ENCODE measurements at regions not wholly inside any gene's neighbourhood (a gene's known extent, or its start where the extent isn't known, plus 50 kb on each side); places are given as distances from the start of the nearest gene placed in this dataset.

DNA sequence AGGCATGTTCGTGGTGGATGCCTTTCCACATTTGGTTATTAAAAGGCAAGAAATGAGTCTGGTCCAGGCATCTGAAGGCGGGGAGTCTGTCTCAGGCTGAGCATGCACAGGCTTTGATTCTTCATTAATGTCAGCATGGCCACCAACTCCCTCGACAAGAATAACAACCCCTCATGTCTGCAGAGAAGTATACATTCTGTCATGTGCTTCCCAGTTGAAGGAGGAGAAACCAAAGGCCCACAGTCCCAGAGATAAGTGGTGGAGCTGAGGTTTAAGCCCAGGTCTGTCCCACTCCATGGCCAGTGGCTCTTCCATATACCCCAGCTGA, 61.6 kb upstream of the LAPTM5 start:
- TF ChIP-seq, protein P1, sequence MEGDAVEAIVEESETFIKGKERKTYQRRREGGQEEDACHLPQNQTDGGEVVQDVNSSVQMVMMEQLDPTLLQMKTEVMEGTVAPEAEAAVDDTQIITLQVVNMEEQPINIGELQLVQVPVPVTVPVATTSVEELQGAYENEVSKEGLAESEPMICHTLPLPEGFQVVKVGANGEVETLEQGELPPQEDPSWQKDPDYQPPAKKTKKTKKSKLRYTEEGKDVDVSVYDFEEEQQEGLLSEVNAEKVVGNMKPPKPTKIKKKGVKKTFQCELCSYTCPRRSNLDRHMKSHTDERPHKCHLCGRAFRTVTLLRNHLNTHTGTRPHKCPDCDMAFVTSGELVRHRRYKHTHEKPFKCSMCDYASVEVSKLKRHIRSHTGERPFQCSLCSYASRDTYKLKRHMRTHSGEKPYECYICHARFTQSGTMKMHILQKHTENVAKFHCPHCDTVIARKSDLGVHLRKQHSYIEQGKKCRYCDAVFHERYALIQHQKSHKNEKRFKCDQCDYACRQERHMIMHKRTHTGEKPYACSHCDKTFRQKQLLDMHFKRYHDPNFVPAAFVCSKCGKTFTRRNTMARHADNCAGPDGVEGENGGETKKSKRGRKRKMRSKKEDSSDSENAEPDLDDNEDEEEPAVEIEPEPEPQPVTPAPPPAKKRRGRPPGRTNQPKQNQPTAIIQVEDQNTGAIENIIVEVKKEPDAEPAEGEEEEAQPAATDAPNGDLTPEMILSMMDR (IDR thresholded peaks at IDR 0.05; ENCODE audit: low read depth, low read length) = no peak
- in situ Hi-C loops (cut with HindIII; ENCODE audit: low sequenced_read_pairs) = no loop called here
- no peak overlapping the region for H3K4me3 ChIP-seq (ENCODE audit: low read depth, low read length)
- DNase-seq (ENCODE audit: low read depth, low spot score) = no peak

DNA sequence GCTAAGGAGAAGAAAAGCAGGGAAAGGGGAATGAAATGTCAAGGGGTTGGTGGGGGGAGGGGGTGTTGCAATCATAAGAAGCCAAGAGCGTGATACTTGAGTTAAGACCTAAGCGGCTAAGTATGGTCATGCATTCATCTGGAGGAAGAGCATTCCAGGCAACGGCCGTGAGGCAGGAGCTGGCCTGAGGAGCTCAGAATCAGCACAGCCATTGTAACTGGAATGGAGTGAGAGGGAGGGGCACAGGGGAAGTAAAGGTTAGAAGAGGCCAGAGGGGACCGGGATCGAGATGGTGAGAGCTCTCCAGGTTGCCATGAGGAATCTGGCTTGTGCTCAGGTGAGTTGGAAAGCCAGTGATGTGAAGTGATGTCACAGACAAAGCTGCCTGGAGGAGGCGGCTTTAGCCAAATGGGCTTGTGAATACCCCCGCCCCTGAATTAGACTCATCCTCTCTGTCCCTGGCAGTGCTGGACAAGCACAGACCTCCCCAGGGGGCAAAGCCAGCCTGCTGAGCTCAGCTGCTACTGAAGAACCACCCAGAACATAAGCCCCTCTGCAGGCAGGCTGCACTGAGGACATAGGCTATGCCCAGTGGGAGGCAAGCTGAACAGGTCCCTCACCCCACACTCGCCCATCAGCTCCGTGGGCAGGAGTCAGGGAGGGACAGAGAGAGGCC, 61.1 kb upstream of the LAPTM5 start:
- TF ChIP-seq, protein P1 (IDR thresholded peaks at IDR 0.05; ENCODE audit: low read depth, low read length) = no peak
- H3K4me3 ChIP-seq (ENCODE audit: low read depth, low read length) = no peak overlapping the region
- in situ Hi-C loops (cut with HindIII; ENCODE audit: low sequenced_read_pairs) = no loop called here
- DNase-seq (ENCODE audit: low read depth, low spot score) = no peak

DNA sequence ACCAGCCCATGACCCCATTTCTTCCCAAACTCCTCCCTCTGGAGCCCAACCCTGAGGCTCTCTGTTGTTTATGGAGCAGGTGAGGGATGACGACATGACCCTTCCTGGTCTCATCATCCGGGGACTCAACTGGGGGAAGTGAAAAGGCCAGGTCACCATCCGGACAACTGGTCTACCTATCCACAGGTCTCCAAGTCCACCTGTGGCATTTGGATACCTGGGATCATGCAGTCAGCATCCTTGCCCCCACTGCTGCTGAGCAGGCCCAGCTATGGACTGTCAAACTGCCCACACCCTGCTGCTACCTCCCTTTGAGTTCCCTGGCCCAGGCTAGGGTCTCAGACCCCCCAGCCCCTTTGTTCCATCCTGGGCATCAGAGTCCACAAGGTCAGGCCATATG, 60.0 kb upstream of the LAPTM5 start:
- in situ Hi-C loops (cut with HindIII; ENCODE audit: low sequenced_read_pairs) = no loop called here
- TF ChIP-seq, protein P1 (IDR thresholded peaks at IDR 0.05; ENCODE audit: low read depth, low read length) = no peak
- H3K4me3 ChIP-seq (ENCODE audit: low read depth, low read length) = no peak overlapping the region
- DNase-seq (ENCODE audit: low read depth, low spot score) = no peak

DNA sequence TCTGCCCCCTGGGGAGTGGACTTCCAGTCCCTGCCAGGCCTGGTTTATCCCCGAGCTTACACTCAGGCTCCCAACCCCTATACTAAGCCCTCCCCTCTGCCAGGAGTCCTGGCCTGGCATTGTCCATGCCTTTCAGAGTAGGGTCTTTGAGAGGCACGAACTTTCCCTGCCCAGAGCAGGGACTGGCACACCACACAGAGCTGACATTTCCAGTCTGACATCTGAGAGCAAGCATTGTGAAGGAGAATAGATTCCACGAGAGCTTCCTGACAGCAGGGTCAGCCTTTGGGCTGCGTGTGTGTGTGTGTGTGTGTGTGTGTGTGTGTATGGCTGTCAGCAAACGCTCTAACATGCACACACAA, 59.5 kb upstream of the LAPTM5 start:
- in situ Hi-C loops (cut with HindIII; ENCODE audit: low sequenced_read_pairs) = no loop called here
- DNase-seq (ENCODE audit: low read depth, low spot score) = no peak
- H3K4me3 ChIP-seq (ENCODE audit: low read depth, low read length) = no peak overlapping the region
- TF ChIP-seq, protein P1 (IDR thresholded peaks at IDR 0.05; ENCODE audit: low read depth, low read length) = no peak

DNA sequence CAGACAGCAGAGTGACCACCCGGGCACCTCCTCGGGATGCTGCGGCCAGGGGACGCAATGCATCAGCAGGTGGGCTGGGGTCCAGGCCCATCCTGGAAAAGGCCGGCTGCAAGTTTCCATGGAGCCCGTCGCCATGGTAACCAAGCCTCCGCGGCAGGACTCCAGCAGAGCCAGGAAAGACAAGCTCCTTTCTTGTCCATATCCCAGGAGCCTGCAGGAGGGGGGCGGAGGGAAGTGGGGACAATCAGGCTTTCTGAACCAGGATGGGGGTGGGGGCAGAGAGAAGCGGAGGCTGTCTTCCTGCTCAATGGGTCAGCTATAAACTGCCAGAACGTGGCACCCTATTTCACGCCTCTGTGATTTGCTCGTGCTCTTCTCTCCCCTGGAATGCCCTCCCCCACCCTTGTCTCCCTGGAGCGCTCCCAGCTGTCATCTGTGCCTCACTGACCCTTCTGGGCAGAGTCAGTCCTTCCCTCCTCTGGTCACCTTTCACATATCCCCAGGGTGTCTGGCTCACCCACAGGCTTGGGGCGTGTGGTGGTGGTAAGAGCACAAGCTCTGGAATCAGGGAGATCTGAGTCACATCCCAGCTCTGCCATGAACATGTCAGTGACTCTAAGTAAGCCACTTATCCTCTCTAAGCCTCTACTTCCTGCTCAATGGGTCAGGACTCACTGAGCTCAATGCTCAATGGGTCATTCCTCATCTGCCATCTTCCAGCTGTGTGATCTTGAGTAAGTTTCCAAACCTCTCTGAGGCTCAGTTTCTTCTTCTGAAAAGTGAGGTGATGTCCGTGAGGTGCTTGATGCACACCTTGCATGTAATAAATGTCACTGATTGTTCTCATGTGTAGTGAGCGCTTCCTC, 58.9 kb upstream of the LAPTM5 start:
- TF ChIP-seq, protein P1 (IDR thresholded peaks at IDR 0.05; ENCODE audit: low read depth, low read length) = no peak
- in situ Hi-C loops (cut with HindIII; ENCODE audit: low sequenced_read_pairs) = no loop called here

DNA sequence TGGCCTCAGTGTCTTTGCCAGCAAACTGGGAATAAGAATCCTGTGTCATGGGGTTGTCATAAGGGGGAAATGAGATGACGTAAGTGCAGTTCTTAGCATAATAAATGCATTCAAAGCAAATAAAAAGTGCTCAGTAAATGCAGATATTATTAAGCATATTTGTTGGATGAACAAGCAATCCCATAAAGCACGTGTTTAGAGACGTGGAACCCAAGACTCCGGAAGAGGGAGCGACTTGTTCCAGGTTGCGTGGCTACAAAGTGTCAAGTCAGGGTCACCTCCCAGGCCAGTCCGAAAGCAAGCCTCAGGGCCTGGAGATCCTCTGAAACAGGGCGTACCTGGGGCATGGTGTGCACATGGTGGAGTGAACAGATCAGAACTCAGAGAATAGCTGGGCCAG, 58.0 kb upstream of the LAPTM5 start:
- no peak overlapping the region for H3K4me3 ChIP-seq (ENCODE audit: low read depth, low read length)
- TF ChIP-seq, protein P1 (IDR thresholded peaks at IDR 0.05; ENCODE audit: low read depth, low read length) = no peak
- in situ Hi-C loops (cut with HindIII; ENCODE audit: low sequenced_read_pairs) = no loop called here
- DNase-seq (ENCODE audit: low read depth, low spot score) = no peak

More for the DNA sequence above, 58.9 kb upstream of the LAPTM5 start:
- peak; percentile 85 for DNase-seq (ENCODE audit: low read depth, low spot score)
- no peak overlapping the region for H3K4me3 ChIP-seq (ENCODE audit: low read depth, low read length)
